ENCODE measurements at regions not wholly inside any gene's neighbourhood (a gene's known extent, or its start where the extent isn't known, plus 50 kb on each side); places are given as distances from the start of the nearest gene placed in this dataset.

GRCh38 chr5:159426694-159427093, 96.4 kb upstream of the IL12B start:
- no peak overlapping the region for H3K4me3 ChIP-seq (ENCODE audit: control insufficient read depth, low read depth, low read length)
- DNase-seq (ENCODE audit: low read depth): no peak
- no peak for TF ChIP-seq CTCF (IDR thresholded peaks at IDR 0.05; ENCODE audit: control insufficient read depth, insufficient read depth, low read depth, low read length, missing control alignments)

- DNase-seq (ENCODE audit: low read depth): no peak
- H3K4me3 ChIP-seq (ENCODE audit: control insufficient read depth, low read depth, low read length): no peak overlapping the region
- TF ChIP-seq CTCF (IDR thresholded peaks at IDR 0.05; ENCODE audit: control insufficient read depth, insufficient read depth, low read depth, low read length, missing control alignments): no peak
Measured at GRCh38 chr5:159427180-159428012, 97.1 kb upstream of the IL12B start.

DNA sequence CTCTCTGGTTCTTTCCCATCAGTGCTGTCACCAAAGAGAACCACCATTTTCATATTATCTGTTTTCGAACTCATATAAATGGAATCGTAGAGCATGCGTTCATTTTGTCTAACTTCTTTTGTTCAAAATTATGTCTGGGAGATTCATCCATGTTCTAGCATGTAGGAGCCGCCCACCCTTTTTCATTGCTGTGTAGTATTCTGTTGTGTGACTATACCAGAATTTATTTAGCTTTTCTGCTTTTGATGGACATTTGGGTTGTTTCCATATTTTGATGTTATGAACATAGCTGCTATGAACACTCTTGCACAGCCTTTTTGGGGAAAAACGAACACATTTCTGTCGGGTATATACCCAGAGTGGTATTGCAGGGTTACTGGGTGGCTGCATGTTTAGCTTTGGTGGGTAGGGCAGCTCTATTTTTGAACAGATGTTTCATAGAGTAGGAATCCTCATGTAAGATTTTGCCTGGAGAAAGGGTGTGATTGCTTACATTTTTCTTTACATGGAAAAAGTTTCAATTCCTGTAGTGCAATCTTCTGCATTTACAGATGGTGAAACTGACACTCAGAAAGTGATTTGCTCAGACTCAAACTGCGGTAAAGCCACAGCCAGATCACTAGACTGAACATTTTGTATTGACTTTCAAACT, 100.2 kb upstream of the IL12B start:
- H3K4me3 ChIP-seq (ENCODE audit: control insufficient read depth, low read depth, low read length): no peak overlapping the region
- no peak for TF ChIP-seq CTCF (IDR thresholded peaks at IDR 0.05; ENCODE audit: control insufficient read depth, insufficient read depth, low read depth, low read length, missing control alignments)

DNA sequence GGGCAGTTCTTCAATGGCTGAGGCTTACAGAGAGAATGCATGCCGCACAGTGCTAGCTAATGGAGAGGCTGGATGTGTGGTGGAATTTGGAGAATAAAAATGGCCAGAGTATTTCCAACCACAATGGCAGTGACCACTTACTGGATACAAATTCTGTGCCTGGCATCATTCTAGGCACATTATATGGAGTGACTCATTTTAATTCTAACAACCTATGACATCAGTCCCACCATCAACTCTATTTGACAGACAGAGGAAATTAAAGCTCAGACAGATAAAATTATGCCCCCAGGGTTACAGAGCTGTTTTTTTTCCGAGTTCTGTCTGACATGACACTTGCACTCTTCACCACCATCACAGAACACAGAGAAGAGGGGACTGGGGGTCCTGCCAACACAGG, 105.6 kb upstream of the IL12B start:
- H3K4me3 ChIP-seq (ENCODE audit: control insufficient read depth, low read depth, low read length): no peak overlapping the region
- TF ChIP-seq CTCF (IDR thresholded peaks at IDR 0.05; ENCODE audit: control insufficient read depth, insufficient read depth, low read depth, low read length, missing control alignments): no peak
- no peak for DNase-seq (ENCODE audit: low read depth)

More for the DNA sequence above, 100.2 kb upstream of the IL12B start:
- DNase-seq (ENCODE audit: low read depth): no peak

DNA sequence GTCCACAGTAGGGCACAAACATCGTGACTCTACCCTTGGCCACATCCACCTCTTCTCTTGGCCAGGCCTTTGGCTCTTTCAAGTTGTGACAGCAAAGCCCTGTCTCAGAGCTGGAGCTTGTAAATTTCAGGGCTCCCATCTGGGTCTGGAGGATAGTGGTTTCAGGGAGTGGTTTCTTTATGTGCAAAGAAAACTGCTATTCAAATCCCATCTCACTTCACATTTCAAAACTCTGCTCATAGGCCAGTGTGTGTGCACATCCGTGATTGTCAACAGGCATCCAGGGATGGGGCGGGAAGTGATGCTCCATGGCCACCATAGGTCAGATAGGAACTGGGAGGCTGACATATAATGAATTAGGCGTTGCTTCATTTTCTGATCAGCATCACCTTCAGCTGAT, 107.8 kb upstream of the IL12B start:
- no peak for TF ChIP-seq CTCF (IDR thresholded peaks at IDR 0.05; ENCODE audit: control insufficient read depth, insufficient read depth, low read depth, low read length, missing control alignments)
- no peak for DNase-seq (ENCODE audit: low read depth)
- H3K4me3 ChIP-seq (ENCODE audit: control insufficient read depth, low read depth, low read length): no peak overlapping the region

- no peak overlapping the region for H3K4me3 ChIP-seq (ENCODE audit: control insufficient read depth, low read depth, low read length)
- DNase-seq (ENCODE audit: low read depth): no peak
- no peak for TF ChIP-seq CTCF (IDR thresholded peaks at IDR 0.05; ENCODE audit: control insufficient read depth, insufficient read depth, low read depth, low read length, missing control alignments)
Measured at GRCh38 chr5:159439002-159439401, 108.7 kb upstream of the IL12B start.
